SK-N-MC (cell line): ENCODE measurements at regions not wholly inside any gene's neighbourhood (a gene's known extent, or its start where the extent isn't known, plus 50 kb on each side); places are given as distances from the start of the nearest gene placed in this dataset.

Source experiments
- DNase-seq: peaks from one replicate; pipeline ENCODE4 v3.0.0-alpha.2; 2011; ENCODE audit warnings: low read depth, low spot score
- H3K27ac ChIP-seq: fragments of 200-600 bp; sonication (generic); 2 replicates; pipeline ENCODE4 v1.5.1; 2016; ENCODE audit warnings: mixed run types
- H3K36me3 ChIP-seq: fragments of 200-600 bp; sonication (generic); 2 replicates; pipeline ENCODE4 v1.6.1; 2017; ENCODE audit warnings: antibody characterized with exemption, low read length, mixed read lengths; ENCODE audit not compliant: insufficient read depth
- H3K4me3 ChIP-seq: fragments of 200-600 bp; sonication (generic); 2 replicates; pipeline ENCODE4 v1.5.1; 2016
- H3K9ac ChIP-seq: fragments of 200-600 bp; sonication (generic); 2 replicates; pipeline ENCODE4 v1.8.0; 2017; ENCODE audit warnings: mixed run types, mixed read lengths; ENCODE audit not compliant: insufficient read length
- H3K9me3 ChIP-seq: fragments of 200-600 bp; sonication (generic); 2 replicates; pipeline ENCODE4 v1.6.1; 2017; ENCODE audit warnings: low read depth, mild to moderate bottlenecking, antibody characterized with exemption, low read length, moderate library complexity, mixed read lengths
- EZH2 ChIP-seq: fragments of 200-600 bp; sonication (generic); IDR thresholded peaks from one replicate; pipeline ENCODE4 v1.6.1; 2017; ENCODE audit warnings: antibody characterized with exemption
- FOXP2 ChIP-seq: optimal IDR thresholded peaks from 2 replicates; pipeline ENCODE3; 2011; ENCODE audit warnings: mild to moderate bottlenecking, moderate library complexity; ENCODE audit not compliant: insufficient read depth; ENCODE audit errors: extremely low read length, control extremely low read depth
- POLR2AphosphoS5 ChIP-seq: IDR thresholded peaks from 2 replicates; pipeline ENCODE4 v1.6.1; 2012; ENCODE audit warnings: mild to moderate bottlenecking, low read depth, low read length, borderline replicate concordance

DNA sequence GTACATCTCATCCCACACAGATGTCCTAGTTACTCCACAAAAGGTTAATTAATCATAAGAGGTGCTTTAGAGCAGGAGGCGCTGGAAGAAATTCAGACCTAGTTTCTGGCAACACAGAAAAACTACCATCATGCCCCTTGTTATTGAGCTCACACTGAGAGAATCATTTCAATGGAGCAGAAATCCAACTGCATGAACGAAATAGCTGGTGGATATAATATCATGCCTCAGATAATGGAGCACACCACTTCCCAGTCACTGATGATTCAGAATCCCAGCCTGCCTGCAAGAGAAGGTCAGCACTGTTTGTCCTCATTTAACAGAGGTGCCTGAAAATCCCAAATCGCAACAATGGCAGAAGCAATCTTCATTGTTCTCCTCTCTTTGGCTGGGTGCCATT, 125.8 kb upstream of the CREB1 start:
- H3K9me3 ChIP-seq = no peaks in the 10 kb centered on the region
- TF ChIP-seq EZH2 = no peak
- no peak for TF ChIP-seq POLR2AphosphoS5
- TF ChIP-seq FOXP2 = no peak
- H3K4me3 ChIP-seq = no peak overlapping the region
- H3K9ac ChIP-seq = no peak overlapping the region
- H3K36me3 ChIP-seq = no peaks in the 10 kb centered on the region
- DNase-seq = no peak
- H3K27ac ChIP-seq = no peak overlapping the region

DNA sequence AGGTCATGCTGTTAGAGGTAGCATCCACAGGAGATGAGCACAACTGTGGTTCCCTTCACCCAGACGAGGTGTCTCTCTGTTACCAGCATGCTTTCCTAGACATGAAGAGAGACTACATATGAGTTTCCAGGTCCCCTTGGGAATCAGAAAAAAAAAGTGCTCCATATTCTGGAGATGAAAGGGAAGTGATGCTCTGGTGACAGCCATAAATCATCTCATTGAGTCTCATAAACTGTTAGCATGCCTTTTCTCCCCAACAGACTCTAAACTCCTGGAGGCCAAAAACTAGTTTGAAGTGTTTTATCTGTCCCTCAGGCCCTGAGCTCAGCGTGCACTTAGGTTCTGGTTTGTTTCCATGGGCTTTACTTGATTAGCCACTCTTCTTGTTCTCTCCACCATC, 124.6 kb upstream of the CREB1 start:
- Histone ChIP-seq H3K4me3 (no peak overlapping the region), H3K27ac (no peak overlapping the region), H3K9me3 (no peaks in the 10 kb centered on the region), H3K9ac (no peak overlapping the region), H3K36me3 (no peaks in the 10 kb centered on the region)
- DNase-seq = no peak
- no peak for TF ChIP-seq FOXP2
- no peak for TF ChIP-seq POLR2AphosphoS5
- no peak for TF ChIP-seq EZH2

DNA sequence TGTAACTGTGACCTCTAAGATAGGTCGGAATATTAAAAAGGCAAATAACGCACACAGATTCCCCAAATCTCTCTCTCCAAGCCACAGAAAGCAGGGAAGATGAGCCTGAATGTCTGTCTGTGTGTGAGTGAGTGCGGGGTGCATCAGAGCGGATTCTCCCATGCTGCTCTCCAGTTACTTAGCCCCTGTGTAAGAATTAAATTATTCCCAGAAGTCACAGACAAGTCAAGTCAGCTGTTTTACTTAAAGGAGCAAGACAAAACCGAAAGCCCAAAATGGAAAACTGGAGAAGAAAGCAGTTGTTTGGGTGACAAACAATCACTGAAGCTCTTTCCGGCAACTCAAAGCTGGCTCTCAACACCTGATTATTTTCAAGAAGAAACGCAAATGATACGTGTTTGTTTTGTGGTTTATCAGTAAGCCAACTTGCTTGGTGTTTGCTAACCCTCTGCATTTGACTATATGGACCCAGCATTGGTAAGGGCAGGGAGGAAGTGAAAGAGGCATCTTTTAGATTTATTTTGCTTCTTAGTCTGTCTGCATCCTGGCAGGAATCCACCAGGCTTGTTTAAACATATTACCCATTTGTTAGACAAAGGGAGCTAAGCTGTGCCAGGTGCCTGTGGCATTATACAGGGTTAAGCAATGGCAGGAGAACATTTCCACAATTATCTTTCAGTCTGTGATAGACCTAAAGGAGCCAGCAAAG, 121.5 kb upstream of the CREB1 start:
- TF ChIP-seq POLR2AphosphoS5 (no peak), EZH2 (no peak), FOXP2 (no peak)
- Histone ChIP-seq H3K36me3 (no peaks in the 10 kb centered on the region), H3K27ac (no peak overlapping the region), H3K9ac (no peak overlapping the region), H3K9me3 (no peaks in the 10 kb centered on the region), H3K4me3 (no peak overlapping the region)
- DNase-seq = no peak

DNA sequence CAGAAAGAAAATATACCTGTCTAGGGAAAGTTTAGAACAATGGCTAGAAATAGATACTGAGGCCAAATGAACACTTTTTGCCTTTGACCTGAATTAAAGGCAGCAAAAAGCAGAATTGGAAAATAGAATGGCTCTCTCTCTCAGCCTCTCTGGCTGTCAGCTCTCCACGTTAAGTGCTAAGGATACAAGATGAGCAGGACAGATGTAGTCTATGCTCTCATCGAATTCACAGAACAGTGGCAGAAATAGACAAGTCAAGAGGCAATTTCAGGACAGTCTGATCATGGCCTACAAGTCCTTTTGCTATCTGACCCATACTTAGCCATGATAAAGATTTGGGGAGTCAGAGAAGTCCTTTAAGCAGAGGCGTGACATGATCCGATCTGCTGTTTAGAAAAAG, 120.2 kb upstream of the CREB1 start:
- Histone ChIP-seq H3K27ac (no peak overlapping the region), H3K9ac (no peak overlapping the region), H3K36me3 (no peaks in the 10 kb centered on the region), H3K4me3 (no peak overlapping the region), H3K9me3 (no peaks in the 10 kb centered on the region)
- no peak for DNase-seq
- TF ChIP-seq POLR2AphosphoS5 (no peak), FOXP2 (no peak), EZH2 (no peak)

DNA sequence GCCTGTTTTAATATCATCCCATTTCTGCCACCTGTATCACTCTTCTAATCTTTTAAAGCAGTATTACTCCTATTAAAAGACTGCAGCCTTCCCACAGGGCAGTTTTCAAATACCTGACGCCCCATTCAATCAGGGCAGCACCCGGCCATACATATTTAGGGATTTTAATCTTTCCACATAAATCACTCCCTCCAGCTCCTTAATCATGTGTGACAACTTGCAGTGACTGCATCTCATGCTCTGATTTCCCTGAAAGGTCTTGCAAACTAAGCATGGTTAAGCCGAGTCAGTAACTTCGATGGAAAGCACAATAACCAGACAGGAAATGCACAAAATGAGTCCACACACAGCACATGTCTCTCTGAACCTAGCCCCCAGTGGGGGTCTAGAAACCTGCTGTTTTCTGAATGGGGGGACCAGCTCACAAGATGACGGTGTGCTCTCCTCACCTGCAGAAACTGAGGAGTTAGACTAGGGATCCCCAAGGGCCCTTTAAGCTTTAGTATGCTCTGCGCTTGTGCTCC, 116.9 kb upstream of the CREB1 start:
- H3K9me3 ChIP-seq = no peaks in the 10 kb centered on the region
- no peaks in the 10 kb centered on the region for H3K36me3 ChIP-seq
- no peak overlapping the region for H3K9ac ChIP-seq
- DNase-seq = no peak
- TF ChIP-seq EZH2 (no peak), POLR2AphosphoS5 (no peak), FOXP2 (no peak)
- H3K27ac ChIP-seq = no peak overlapping the region
- no peak overlapping the region for H3K4me3 ChIP-seq

DNA sequence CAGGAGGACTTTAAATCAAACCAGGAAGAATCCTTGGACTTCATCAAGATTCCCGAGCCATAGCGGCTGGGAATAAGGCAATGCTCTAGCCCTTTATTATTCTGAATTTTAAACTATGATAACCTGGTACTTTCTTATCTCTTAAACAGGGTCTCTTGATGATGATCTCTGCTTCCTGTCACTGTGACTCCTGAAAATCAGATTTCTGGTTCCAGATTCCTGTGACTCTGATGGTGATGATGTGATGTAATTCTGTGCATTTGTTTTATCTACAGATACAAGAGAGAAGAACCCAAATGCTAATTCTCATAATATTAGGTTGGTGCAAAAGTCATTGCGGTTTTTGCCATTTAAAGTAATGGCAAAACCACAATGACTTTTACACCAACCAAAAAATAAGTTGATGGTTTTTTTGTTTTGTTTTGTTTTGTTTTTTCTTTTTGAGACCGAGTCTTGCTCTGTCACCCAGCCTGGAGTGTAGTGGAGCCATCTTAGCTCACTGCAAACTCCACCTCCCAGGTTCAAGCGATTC, 116.3 kb upstream of the CREB1 start:
- TF ChIP-seq POLR2AphosphoS5 (no peak), FOXP2 (no peak), EZH2 (no peak)
- DNase-seq = no peak

DNA sequence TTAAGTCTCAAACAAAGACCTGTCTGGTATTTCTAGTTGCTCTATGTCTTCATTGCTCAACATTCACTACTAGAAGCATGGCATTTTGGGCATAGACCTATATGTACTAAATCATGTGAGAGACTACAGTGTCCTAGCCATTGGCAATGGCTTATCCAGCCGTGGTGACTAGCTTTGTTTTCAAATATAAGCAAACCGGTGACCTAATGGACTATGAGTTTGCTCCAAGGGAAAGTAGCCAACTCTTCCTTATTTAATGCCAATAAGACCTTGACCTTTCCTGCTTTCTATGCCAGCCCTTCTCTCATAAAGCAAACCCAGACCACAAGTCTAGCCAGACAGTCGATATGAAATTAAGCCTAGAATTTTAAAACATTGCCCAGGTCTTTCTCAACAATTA, 113.7 kb upstream of the CREB1 start:
- Histone ChIP-seq H3K36me3 (no peaks in the 10 kb centered on the region), H3K9me3 (no peaks in the 10 kb centered on the region), H3K4me3 (no peak overlapping the region), H3K27ac (no peak overlapping the region), H3K9ac (no peak overlapping the region)
- no peak for DNase-seq
- no peak for TF ChIP-seq FOXP2
- TF ChIP-seq EZH2 = no peak
- TF ChIP-seq POLR2AphosphoS5 = no peak

More for the DNA sequence above, 116.3 kb upstream of the CREB1 start:
- no peaks in the 10 kb centered on the region for H3K9me3 ChIP-seq
- H3K4me3 ChIP-seq = no peak overlapping the region
- H3K27ac ChIP-seq = no peak overlapping the region
- H3K9ac ChIP-seq = no peak overlapping the region
- no peaks in the 10 kb centered on the region for H3K36me3 ChIP-seq

DNA sequence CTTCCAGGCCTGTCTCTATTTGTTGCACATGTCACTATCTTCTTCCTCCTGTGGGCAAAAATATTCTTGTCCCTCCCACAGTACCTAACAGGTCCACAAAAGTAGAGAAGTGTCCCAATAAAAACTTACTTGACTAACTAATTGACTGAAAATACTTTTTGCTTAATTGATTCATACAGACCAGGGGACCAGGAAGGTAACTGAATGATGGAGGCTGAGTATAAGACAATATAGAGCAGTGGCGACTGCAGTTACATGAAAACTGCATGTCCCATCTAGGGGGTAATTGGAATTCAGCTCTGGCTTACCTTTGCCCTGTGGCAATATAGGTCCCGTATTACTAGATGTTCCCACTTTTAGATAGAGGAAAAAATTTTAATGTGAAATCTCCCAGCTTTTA, 112.9 kb upstream of the CREB1 start:
- TF ChIP-seq EZH2 = no peak
- no peak for TF ChIP-seq POLR2AphosphoS5
- no peak for TF ChIP-seq FOXP2
- Histone ChIP-seq H3K9me3 (no peaks in the 10 kb centered on the region), H3K4me3 (no peak overlapping the region), H3K36me3 (no peaks in the 10 kb centered on the region), H3K27ac (no peak overlapping the region), H3K9ac (no peak overlapping the region)
- DNase-seq = no peak
